H9 (cell line): ENCODE measurements at regions not wholly inside any gene's neighbourhood (a gene's known extent, or its start where the extent isn't known, plus 50 kb on each side); places are given as distances from the start of the nearest gene placed in this dataset.
A peak's percentile ranks its signal among the peaks of the same experiment; 100 is the strongest.

Source experiments
- DNase-seq: peaks from one replicate; pipeline ENCODE4 v3.0.0-alpha.2; 2017
- H2AFZ ChIP-seq: one replicate; pipeline ENCODE4 v1.6.1; 2013; ENCODE audit warnings: mild to moderate bottlenecking, low read length, control low read depth, moderate library complexity
- H2AK5ac ChIP-seq: 2 replicates; pipeline ENCODE4 v1.6.1; 2013; ENCODE audit warnings: low read length, control low read depth, mixed read lengths; ENCODE audit not compliant: insufficient read length
- H2BK120ac ChIP-seq: one replicate; pipeline ENCODE4 v1.6.1; 2013; ENCODE audit warnings: low read depth, mild to moderate bottlenecking, low read length, control low read depth, inconsistent platforms; ENCODE audit not compliant: poor library complexity, severe bottlenecking
- H2BK12ac ChIP-seq: 2 replicates; pipeline ENCODE4 v1.6.1; 2013; ENCODE audit warnings: low read length, control low read depth, mixed read lengths, low read depth; ENCODE audit not compliant: insufficient read length
- H2BK15ac ChIP-seq: 2 replicates; pipeline ENCODE4 v1.6.1; 2013; ENCODE audit warnings: low read depth, low read length, control low read depth
- H2BK20ac ChIP-seq: one replicate; pipeline ENCODE4 v1.6.1; 2013; ENCODE audit warnings: low read depth, mild to moderate bottlenecking, low read length, control low read depth, inconsistent platforms; ENCODE audit not compliant: poor library complexity, severe bottlenecking
- H2BK5ac ChIP-seq: 2 replicates; pipeline ENCODE4 v1.6.1; 2013; ENCODE audit warnings: low read length, control low read depth, mixed read lengths; ENCODE audit not compliant: insufficient read length
- H3K14ac ChIP-seq: 2 replicates; pipeline ENCODE4 v1.6.1; 2013; ENCODE audit warnings: low read length, control low read depth; ENCODE audit not compliant: insufficient read depth
- H3K18ac ChIP-seq: 2 replicates; pipeline ENCODE4 v1.6.1; 2013; ENCODE audit warnings: low read depth, mild to moderate bottlenecking, mixed read lengths, low read length, control low read depth; ENCODE audit not compliant: insufficient read length
- H3K23ac ChIP-seq: 2 replicates; pipeline ENCODE4 v1.6.1; 2013; ENCODE audit warnings: low read length, control low read depth, mixed read lengths, low read depth; ENCODE audit not compliant: insufficient read length
- H3K23me2 ChIP-seq: 2 replicates; pipeline ENCODE4 v1.6.1; 2013; ENCODE audit warnings: low read depth, mild to moderate bottlenecking, mixed read lengths, low read length, control low read depth; ENCODE audit not compliant: insufficient read length, poor library complexity, severe bottlenecking
- H3K27ac ChIP-seq: 2 replicates; pipeline ENCODE4 v1.5.1; 2013; ENCODE audit warnings: low read length, control low read depth, mixed read lengths, low read depth; ENCODE audit not compliant: insufficient read length
- H3K27me3 ChIP-seq: 2 replicates; pipeline ENCODE4 v1.6.1; 2013; ENCODE audit warnings: low read length, control low read depth, inconsistent platforms; ENCODE audit not compliant: insufficient read depth
- H3K4ac ChIP-seq: 2 replicates; pipeline ENCODE4 v1.6.1; 2013; ENCODE audit warnings: low read depth, mild to moderate bottlenecking, control low read depth, inconsistent platforms, low read length, moderate library complexity
- H3K4me1 ChIP-seq: 2 replicates; pipeline ENCODE4 v1.6.1; 2013; ENCODE audit warnings: low read length, control low read depth, inconsistent platforms; ENCODE audit not compliant: insufficient read depth
- H3K4me2 ChIP-seq: 2 replicates; pipeline ENCODE4 v1.6.1; 2013; ENCODE audit warnings: low read length, control low read depth, mixed read lengths; ENCODE audit not compliant: insufficient read length, insufficient read depth
- H3K56ac ChIP-seq: 2 replicates; pipeline ENCODE4 v1.6.1; 2013; ENCODE audit warnings: low read depth, mild to moderate bottlenecking, mixed read lengths, low read length, control low read depth; ENCODE audit not compliant: insufficient read length
- H3K79me1 ChIP-seq: 2 replicates; pipeline ENCODE4 v1.6.1; 2013; ENCODE audit warnings: low read depth, mild to moderate bottlenecking, moderate library complexity, low read length, control low read depth, inconsistent platforms; ENCODE audit not compliant: insufficient read depth, poor library complexity, severe bottlenecking
- H3K79me2 ChIP-seq: 2 replicates; pipeline ENCODE4 v1.6.1; 2013; ENCODE audit warnings: low read length, control low read depth, inconsistent platforms; ENCODE audit not compliant: insufficient read depth
- H3K9ac ChIP-seq: 2 replicates; pipeline ENCODE4 v1.6.1; 2013; ENCODE audit warnings: low read length, control low read depth, mixed read lengths; ENCODE audit not compliant: insufficient read length; ENCODE audit errors: extremely low read depth
- H3K9me3 ChIP-seq: one replicate; pipeline ENCODE4 v1.6.1; 2013; ENCODE audit warnings: low read depth, low read length, inconsistent platforms; ENCODE audit not compliant: control insufficient read depth
- H3T11ph ChIP-seq: one replicate; pipeline ENCODE4 v1.6.1; 2013; ENCODE audit warnings: mild to moderate bottlenecking, low read length, control low read depth, inconsistent platforms
- H4K20me1 ChIP-seq: one replicate; pipeline ENCODE4 v1.6.1; 2013; ENCODE audit not compliant: control insufficient read depth, insufficient read length, insufficient read depth
- H4K5ac ChIP-seq: 2 replicates; pipeline ENCODE4 v1.6.1; 2013; ENCODE audit warnings: low read depth, mild to moderate bottlenecking, mixed read lengths, low read length, control low read depth; ENCODE audit not compliant: insufficient read length
- H4K8ac ChIP-seq: replicated peaks from 2 replicates; pipeline ENCODE4 v1.6.1; 2013; ENCODE audit warnings: low read length, control low read depth, mixed read lengths, low read depth; ENCODE audit not compliant: insufficient read length
- H4K91ac ChIP-seq: 2 replicates; pipeline ENCODE4 v1.6.1; 2013; ENCODE audit warnings: low read depth, mild to moderate bottlenecking, moderate library complexity, mixed read lengths, low read length, control low read depth; ENCODE audit not compliant: insufficient read length
- H3K27ac Mint-ChIP-seq, 3 experiments: 2 replicates in 2 of 3; 3 replicates in 1 of 3; pipeline ENCODE4 v1.8.0; 2020 to 2021; ENCODE audit warnings: mixed read lengths in 3 of 3, mild to moderate bottlenecking in 1 of 3, moderate library complexity in 1 of 3
- H3K27me3 Mint-ChIP-seq: 2 replicates; pipeline ENCODE4 v1.8.0; 2021; ENCODE audit warnings: low read depth, mild to moderate bottlenecking, moderate library complexity, mixed read lengths
- H3K36me3 Mint-ChIP-seq, 3 experiments: 2 replicates in 2 of 3; 3 replicates in 1 of 3; pipeline ENCODE4 v1.8.0; 2020 to 2021; ENCODE audit warnings: low read depth in 3 of 3, mixed read lengths in 3 of 3; ENCODE audit not compliant: insufficient read depth in 1 of 3
- H3K4me1 Mint-ChIP-seq, 2 experiments: 2 replicates each; pipeline ENCODE4 v1.8.0; 2020; ENCODE audit warnings: mixed read lengths in 2 of 2
- H3K4me3 Mint-ChIP-seq, 2 experiments: 2 replicates in 1 of 2; 3 replicates in 1 of 2; pipeline ENCODE4 v1.8.0; 2020 to 2021; ENCODE audit warnings: mild to moderate bottlenecking in 2 of 2, mixed read lengths in 2 of 2, moderate library complexity in 1 of 2
- H3K9me3 Mint-ChIP-seq, 2 experiments: 2 replicates in 1 of 2; 3 replicates in 1 of 2; pipeline ENCODE4 v1.8.0; 2020; ENCODE audit warnings: mild to moderate bottlenecking in 2 of 2, mixed read lengths in 2 of 2, moderate library complexity in 1 of 2
- WGBS: extraction: QIAGEN DNeasy Blood & Tissue Kit; methylation state at CpG from one replicate; pipeline ENCODE4 v1.1.7; 2013; ENCODE audit warnings: missing lambda C conversion rate, low lambda C conversion rate, mixed read lengths; ENCODE audit not compliant: insufficient read length; ENCODE audit errors: extremely low coverage; 5-methylcytosine and 5-hydroxymethylcytosine counted together
- TF ChIP-seq, protein P1 (sequence below): fragments of 200-600 bp; sonication (generic); conservative IDR thresholded peaks from 3 replicates; pipeline ENCODE4 v1.8.0; 2021; ENCODE audit warnings: antibody characterized with exemption, mild to moderate bottlenecking

DNA sequence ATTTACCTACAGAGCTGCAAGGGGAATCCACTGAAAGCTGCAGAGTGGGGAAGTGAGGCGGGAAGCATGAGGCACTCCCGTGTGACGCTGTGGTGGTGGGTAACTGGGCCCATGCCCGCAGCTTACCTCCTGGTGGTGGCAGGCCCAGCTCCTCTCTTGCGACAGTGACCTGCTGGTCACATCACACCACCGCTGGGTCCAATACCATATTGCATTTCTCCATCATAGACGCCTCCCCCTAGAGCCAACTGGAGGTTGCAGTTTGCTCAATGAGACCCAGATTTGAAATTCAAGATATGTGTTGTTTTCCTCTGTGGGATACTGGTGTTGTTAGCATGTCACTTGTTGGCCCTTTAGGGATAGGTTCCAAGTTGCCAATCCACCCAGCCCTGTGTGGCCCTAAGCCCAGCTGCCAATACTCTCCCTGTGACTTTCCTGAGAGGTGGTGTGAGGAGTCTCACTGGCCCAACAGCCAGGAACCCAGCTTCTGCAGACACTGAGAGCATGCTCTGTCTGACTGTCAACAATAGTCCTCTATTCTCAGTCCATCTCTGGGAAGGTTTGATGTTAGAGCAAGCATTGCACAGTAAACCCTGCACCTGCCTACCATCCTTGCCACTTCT lies 428.3 kb downstream of the GADD45G start:
- Histone ChIP-seq H3K56ac (no peak overlapping the region), H3K27me3 (no peaks in the 10 kb centered on the region), H2AFZ (no peak overlapping the region), H3K4me2 (no peak overlapping the region), H4K91ac (no peak overlapping the region), H3K79me2 (no peaks in the 10 kb centered on the region), H2BK5ac (no peak overlapping the region), H2BK120ac (no peak overlapping the region), H2AK5ac (no peak overlapping the region), H3T11ph (no peak overlapping the region), H2BK20ac (no peak overlapping the region), H2BK12ac (no peak overlapping the region), H3K14ac (no peak overlapping the region), H3K27ac (no peak overlapping the region), H3K18ac (no peak overlapping the region), H3K9me3 (no peaks in the 10 kb centered on the region), H3K4ac (no peak overlapping the region), H3K4me1 (peaks cover 12% of the 10 kb centered on the region; the same call in 1 of the 2 replicates), H4K20me1 (no peaks in the 10 kb centered on the region), H3K23ac (no peak overlapping the region), H3K79me1 (no peaks in the 10 kb centered on the region), H3K23me2 (no peaks in the 10 kb centered on the region), H2BK15ac (no peak overlapping the region), H4K8ac (no peak overlapping the region), H4K5ac (no peak overlapping the region), H3K9ac (no peak overlapping the region)
- TF ChIP-seq, protein P1, sequence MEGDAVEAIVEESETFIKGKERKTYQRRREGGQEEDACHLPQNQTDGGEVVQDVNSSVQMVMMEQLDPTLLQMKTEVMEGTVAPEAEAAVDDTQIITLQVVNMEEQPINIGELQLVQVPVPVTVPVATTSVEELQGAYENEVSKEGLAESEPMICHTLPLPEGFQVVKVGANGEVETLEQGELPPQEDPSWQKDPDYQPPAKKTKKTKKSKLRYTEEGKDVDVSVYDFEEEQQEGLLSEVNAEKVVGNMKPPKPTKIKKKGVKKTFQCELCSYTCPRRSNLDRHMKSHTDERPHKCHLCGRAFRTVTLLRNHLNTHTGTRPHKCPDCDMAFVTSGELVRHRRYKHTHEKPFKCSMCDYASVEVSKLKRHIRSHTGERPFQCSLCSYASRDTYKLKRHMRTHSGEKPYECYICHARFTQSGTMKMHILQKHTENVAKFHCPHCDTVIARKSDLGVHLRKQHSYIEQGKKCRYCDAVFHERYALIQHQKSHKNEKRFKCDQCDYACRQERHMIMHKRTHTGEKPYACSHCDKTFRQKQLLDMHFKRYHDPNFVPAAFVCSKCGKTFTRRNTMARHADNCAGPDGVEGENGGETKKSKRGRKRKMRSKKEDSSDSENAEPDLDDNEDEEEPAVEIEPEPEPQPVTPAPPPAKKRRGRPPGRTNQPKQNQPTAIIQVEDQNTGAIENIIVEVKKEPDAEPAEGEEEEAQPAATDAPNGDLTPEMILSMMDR: no peak
- Mint-ChIP-seq H3K9me3 (no peaks in the 10 kb centered on the region), H3K27me3 (no peaks in the 10 kb centered on the region; the same call in 1 of the 2 replicates), H3K4me3 (no peak overlapping the region), H3K4me1 (peaks cover 28 to 43% of the 10 kb centered on the region in 2 experiments), H3K36me3 (no peaks in the 10 kb centered on the region), H3K27ac (peak overlapping the region in 1 of 3 experiments; percentile 84; a peak in 1 of 7 replicates)
- WGBS: no CpG with 5 or more reads among the region's 7 CpGs
- no peak for DNase-seq
